ENCODE measurements at regions not wholly inside any gene's neighbourhood (a gene's known extent, or its start where the extent isn't known, plus 50 kb on each side); places are given as distances from the start of the nearest gene placed in this dataset.
A peak's percentile ranks its signal among the peaks of the same experiment; 100 is the strongest.

DNA sequence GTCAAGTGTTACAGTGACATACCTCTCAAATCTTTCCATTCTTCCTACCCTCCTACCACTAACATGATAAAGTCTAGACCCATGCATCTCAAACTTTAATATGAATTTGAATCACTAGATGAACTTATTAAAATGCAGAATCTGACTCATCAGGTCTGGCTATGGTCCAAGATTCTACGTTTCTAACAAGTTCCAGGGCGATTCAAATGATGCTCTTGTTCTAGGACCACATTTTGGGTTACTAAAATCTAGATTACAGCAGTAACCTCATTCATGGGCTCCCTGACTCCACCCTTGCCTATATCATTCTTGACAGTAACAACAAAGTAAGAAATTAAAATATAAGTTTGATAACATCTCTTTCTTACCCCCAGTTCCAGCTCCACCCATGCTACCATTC is 124.8 kb upstream of the LSM8 start:
- DNase-seq (ENCODE audit: insufficient read length, low spot score): no peak
- no peak for FAIRE-seq
- no peak for TF ChIP-seq POLR2A (IDR thresholded peaks at IDR 0.05; ENCODE audit: low read depth, low read length)

DNA sequence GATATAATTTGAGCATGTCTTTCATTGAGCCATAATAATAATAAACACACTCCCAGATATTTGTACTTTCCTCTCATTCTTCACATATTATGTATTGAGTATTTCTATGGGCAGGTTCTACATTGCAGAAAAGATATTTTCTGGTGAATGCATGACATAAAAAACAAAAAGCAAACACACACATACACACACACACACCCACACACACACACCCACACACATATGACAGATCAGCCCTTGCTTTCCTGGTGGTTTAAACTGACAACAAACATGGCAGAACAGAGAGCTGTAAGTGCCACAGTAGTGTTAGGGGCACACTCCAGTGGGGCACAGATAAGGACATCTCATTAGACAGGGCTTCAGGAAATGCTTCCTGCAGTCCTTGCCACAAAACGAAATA is 123.3 kb upstream of the LSM8 start:
- DNase-seq (ENCODE audit: insufficient read length, low spot score) (no peak), FAIRE-seq (no peak)
- no peak for TF ChIP-seq POLR2A (IDR thresholded peaks at IDR 0.05; ENCODE audit: low read depth, low read length)

DNA sequence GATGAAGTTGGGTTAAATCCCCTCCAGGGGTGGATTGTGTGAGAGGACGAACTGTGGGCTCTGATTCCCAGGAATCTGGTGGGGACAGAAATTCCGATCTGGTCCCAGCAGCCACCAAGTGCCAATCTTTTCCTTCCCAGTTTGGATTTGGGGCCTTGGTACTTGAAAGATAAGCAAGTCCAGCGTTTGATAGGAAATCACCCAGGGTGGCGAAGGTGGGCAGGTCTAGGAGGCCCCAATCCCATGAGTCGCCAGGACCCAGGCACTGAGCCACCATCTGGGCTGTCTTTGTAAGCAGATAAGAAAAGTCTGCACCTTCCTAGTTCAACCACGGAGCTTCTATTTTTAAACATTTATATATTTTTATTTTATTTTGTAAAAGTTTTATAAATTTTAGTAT is 122.6 kb upstream of the LSM8 start:
- TF ChIP-seq POLR2A (IDR thresholded peaks at IDR 0.05; ENCODE audit: low read depth, low read length): no peak
- no peak for DNase-seq (ENCODE audit: insufficient read length, low spot score)
- FAIRE-seq: no peak

DNA sequence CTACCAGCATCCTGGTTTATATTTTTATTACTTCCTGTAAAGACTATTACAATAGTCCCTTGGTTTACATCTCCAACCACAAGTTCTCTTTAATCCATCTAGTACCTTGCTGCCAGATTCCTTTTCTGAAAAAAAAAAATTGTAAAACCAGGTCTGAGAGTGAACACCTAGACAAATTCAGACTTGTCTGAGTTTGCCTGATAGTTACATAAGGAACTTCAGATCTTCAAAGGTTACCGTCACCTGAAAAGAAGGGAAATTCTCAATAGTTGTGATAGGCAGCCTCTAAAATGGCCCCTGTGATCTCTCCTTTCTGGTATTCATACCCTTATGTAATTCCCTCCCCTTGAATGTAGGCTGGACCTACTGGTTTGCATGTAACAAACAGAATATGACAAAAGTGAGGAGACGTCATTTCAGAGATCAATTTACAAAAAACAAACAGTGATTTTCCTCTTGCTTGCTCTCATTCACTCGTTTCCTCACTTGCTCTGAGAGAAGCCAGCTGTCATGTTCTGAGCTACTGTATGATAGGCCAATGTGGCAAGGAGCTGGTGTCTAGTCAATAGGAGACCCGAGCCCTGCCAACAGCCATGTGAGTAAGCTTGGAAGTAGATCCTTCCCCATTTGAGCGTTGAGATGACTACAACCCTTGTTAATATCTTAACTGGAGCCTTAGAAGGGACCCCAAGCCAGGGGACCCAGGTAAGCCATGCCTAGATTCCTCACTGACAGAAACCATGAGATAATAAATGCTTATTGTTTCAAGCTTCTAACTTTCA is 110.9 kb upstream of the LSM8 start:
- no peak for TF ChIP-seq POLR2A (IDR thresholded peaks at IDR 0.05; ENCODE audit: low read depth, low read length)
- FAIRE-seq (no peak), DNase-seq (ENCODE audit: insufficient read length, low spot score) (no peak)

DNA sequence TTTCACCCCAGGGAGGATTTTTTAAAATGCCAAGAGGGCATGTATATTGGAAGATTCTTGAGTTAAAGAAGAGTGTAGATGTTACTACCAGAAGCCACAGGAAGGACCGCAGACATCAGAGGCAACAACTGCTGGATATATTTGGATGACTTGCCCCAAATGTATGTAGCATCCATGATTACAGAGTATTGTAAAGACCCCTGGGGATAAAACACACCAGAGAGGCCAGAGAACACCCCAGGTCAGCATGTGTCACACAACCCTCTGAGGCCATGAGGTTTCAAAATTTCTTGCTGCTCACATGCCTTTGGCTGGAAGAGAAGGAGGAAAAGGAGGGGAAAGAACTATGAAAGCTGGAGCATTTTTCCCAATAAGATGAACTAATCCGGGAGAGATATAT is 108.0 kb upstream of the LSM8 start:
- no peak for TF ChIP-seq POLR2A (IDR thresholded peaks at IDR 0.05; ENCODE audit: low read depth, low read length)
- DNase-seq (ENCODE audit: insufficient read length, low spot score) (no peak), FAIRE-seq (no peak)

DNA sequence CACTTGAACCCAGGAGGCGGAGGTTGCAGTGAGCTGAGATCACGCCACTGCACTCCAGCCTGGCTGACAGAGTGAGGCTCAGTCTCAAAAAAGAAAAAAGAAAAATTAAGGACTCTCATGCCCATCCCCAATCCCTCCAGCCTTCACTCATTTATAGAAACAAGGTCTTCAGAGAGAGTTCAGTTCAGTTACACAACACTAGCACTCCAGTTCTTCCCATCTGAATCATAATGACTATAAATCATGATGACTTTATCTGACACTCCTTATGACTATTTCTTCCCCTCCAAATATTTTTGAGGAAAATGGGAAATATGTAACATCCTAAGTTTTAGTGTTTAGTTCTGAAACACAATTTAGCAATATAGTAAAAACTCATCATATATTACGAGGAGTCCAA is 107.4 kb upstream of the LSM8 start:
- DNase-seq (ENCODE audit: insufficient read length, low spot score): no peak
- FAIRE-seq: no peak
- no peak for TF ChIP-seq POLR2A (IDR thresholded peaks at IDR 0.05; ENCODE audit: low read depth, low read length)

DNA sequence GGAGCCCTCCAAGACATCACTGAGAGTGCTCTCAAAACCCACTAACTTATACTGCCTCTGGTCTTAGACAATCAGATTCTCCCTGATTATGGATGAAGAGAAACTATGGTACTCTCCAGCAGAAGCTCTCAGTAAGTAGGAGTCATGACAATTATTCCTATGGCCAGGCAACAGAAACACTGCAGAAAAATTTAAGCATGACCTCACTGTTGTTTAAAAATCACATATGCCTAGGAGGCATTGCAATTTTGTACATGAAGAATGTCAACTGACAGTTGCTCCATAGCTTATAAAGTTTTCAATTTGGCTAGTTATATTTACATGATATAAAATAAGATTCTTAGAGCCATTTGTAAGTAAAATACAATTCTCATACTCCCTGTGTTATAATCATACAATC is 105.9 kb upstream of the LSM8 start:
- FAIRE-seq (no peak), DNase-seq (ENCODE audit: insufficient read length, low spot score) (no peak)
- TF ChIP-seq POLR2A (IDR thresholded peaks at IDR 0.05; ENCODE audit: low read depth, low read length): no peak

DNA sequence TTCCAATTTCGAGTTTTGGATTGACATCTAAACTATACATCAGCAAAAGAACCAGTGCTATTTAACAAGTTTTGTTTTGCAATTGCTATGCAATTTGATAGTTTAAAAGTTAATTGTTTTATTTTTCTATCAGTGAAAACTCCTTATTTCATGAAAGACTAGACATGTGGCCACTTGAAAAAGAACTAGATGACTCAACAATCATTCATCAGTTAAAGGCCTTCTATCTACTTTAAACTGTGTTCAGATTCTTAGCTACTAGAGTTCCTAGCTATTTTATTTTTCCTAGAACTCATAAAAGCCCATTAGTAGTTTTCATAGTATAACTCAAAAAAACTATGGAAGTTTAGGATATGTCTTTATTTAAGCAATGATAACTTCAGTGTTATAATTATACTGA is 104.6 kb upstream of the LSM8 start:
- no peak for DNase-seq (ENCODE audit: insufficient read length, low spot score)
- TF ChIP-seq POLR2A (IDR thresholded peaks at IDR 0.05; ENCODE audit: low read depth, low read length): no peak
- FAIRE-seq: no peak

DNA sequence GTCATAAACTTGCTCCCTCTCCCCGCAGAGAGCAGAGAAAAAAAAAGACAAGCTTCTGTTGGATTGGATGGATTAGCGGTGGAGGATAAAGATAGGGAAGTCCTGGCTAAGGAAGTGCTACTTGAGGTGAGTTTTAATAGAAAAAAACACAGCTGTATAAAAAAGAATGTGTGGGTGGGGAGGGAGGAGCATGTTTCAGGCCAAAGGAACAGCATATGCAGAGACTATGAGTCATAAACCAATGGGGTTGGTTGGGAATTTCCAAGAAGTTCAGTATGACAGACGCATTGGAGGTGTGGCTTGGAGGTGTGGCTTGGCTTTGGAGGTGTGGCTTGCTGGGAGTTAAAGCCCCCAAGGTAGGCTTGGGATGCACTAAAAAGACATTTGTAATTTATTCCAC is 103.0 kb upstream of the LSM8 start:
- DNase-seq (ENCODE audit: insufficient read length, low spot score): peak; percentile 25
- FAIRE-seq: peak; percentile 92
- no peak for TF ChIP-seq POLR2A (IDR thresholded peaks at IDR 0.05; ENCODE audit: low read depth, low read length)

DNA sequence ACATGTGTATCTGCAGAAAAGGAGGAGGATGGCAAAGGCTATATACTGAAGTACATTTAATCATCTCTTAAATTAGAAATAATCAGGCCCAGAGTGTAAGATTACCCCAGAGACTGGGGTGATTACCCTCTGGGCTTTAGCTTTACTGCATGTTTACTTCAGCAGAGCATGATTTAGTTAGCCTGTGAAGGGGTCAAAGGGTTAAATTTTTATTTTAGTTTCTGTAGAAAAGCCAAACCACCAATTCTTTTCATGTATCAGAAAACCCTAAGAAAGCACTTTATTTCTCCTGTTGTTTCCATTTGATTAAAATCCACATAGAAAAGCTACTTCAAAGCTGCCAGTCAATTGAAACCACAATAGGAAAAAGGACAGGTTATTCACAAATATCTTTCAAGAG is 101.5 kb upstream of the LSM8 start:
- FAIRE-seq: no peak
- DNase-seq (ENCODE audit: insufficient read length, low spot score): no peak
- no peak for TF ChIP-seq POLR2A (IDR thresholded peaks at IDR 0.05; ENCODE audit: low read depth, low read length)

DNA sequence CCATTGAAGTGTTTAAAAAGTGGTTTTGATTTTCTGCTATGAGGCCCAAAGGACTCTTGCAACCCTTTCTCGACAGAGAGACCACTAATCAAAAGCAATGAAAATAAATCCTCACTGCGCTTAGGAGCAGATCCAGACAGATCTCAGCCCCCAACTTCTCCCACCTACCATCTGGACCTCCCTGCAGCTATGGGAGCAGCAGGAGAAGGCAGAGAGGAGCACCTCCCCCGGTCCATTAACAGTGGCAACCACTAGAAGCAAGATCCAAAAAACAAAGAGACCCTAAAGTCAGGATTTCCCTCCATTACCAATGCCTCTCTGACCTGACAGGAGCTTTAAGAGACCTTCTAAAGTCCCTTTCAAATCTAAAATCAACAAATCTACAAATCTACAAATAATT is 99.0 kb upstream of the LSM8 start:
- FAIRE-seq (no peak), DNase-seq (ENCODE audit: insufficient read length, low spot score) (no peak)
- TF ChIP-seq POLR2A (IDR thresholded peaks at IDR 0.05; ENCODE audit: low read depth, low read length): no peak

DNA sequence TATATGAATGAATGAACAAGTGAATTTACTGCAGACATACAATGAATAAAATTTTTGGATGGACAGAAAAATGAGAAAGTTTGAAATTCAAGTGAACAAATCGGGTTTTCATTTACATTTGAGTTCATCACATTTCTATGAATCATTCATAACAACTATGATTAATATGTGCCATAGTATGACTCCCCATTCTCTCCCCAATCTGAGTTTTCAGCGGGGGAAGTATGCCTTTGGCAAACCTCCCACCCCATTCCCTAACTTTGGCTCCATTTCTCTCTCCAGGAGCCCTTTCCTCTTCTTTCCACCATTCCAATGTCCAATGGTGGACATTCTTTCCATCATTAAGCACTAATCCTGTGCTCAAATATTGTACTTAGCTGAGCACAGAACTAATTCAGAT is 96.8 kb upstream of the LSM8 start:
- DNase-seq (ENCODE audit: insufficient read length, low spot score) (no peak), FAIRE-seq (no peak)
- TF ChIP-seq POLR2A (IDR thresholded peaks at IDR 0.05; ENCODE audit: low read depth, low read length): no peak

DNA sequence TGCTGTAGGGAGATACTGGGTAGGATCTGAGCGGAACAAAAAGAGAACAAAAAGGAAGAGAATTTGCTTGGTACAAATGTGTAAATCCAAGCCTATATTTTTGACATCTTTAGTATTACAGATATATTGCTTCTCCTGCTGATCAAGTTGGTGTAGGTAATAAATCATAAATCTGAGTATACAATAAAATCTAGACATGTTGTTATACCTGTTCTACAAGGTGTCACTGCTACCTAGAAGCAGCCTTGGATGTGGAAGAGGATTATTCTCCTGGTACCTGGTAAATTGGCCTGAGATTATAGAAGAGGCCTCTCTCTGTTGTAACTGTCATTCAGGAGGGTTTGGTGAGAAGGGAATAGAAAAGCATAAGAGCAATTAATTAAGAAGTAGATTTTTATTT is 89.9 kb upstream of the LSM8 start:
- DNase-seq (ENCODE audit: insufficient read length, low spot score) (no peak), FAIRE-seq (no peak)

DNA sequence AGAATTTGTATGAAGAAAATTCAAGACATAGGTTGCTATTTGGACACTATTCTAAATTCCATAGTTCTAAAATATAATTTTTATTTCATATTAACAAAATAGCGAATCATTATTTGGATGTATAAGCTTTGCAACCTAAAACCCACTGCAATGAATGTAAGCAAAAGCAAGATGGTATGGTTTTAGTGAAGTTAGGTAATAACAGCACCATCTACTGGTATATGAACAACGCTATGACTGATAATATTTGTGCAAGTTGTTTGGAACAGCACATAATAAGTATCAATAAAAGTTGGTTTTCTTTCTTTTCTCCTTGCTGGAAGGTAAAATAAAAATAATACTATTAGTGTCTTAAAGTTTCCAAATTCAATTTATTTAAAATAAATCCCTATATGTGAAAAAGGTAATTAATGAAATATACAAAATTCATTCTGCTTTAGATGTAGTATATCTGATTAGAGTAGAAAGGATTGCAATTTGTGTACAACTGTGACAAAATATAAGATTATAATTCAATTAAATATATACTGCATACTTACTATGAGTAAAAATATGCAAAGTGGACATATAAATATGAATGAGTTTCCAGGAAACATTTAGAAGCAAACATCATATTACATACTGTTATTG is 79.0 kb upstream of the LSM8 start:
- TF ChIP-seq POLR2A (IDR thresholded peaks at IDR 0.05; ENCODE audit: low read depth, low read length): no peak
- FAIRE-seq (peak; percentile 67), DNase-seq (ENCODE audit: insufficient read length, low spot score) (no peak)

More for the DNA sequence above, 89.9 kb upstream of the LSM8 start:
- TF ChIP-seq POLR2A (IDR thresholded peaks at IDR 0.05; ENCODE audit: low read depth, low read length): no peak

DNA sequence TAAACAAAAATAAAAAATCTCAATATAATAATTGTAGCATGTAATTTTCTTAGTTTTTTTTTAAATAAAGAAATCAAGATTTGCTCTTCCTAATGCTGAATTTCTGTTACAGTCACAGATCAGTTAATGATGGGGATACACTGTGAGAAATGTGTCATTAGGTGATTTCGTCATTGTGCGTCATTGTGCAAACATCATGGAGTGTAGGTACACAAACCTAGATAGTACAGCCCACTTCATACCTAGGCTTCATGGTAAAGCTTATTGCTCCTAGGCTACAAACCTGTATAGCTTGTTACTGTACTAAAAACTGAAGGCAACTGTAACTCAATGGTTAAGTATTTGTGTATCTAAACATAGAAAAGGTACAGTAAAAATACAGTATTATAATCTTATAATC is 74.4 kb upstream of the LSM8 start:
- TF ChIP-seq POLR2A (IDR thresholded peaks at IDR 0.05; ENCODE audit: low read depth, low read length): no peak
- FAIRE-seq (no peak), DNase-seq (ENCODE audit: insufficient read length, low spot score) (no peak)

Data from H54 (cell line).